ENCODE measurements at regions not wholly inside any gene's neighbourhood (a gene's known extent, or its start where the extent isn't known, plus 50 kb on each side); places are given as distances from the start of the nearest gene placed in this dataset.

DNA sequence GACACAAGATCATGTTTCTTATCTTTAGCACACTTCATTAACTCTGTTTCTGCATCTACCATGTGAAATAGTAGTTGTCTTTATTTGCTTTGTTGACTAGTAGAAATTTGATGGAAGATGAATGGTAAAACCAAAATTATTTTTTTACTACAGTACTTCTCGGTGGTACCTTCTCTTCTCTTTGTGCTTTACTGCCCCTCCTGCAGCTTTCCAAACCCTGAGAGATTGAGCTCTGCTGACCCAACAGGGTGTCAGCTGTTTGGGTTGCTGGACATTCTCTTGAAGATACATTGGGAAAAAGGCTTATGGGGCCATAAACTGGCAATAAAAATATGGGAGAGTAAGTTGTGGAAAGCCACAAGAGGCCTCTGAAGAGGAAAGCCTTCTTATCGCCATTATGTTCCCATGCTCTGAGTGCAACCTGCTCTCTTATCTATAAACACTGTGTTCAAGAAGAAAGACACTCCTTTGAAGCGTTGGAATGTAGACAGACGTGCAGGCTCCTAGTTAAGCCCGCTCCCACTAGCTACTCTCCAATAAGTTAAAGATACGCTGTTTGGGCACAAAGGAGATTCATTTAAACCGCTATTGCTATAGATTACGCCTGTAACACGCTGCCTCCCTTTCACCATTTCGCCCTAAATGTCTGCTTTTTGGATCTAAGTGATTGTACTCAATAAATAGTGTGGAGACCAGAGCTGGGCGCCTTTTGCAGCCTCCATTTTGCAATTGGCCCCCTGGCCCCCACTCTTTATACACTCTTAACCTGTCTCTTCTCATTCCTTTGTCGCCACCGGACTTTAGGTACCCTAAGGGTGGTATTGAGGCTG lies 60.1 kb upstream of the PRSS16 start:
- no peak for FAIRE-seq
- in situ Hi-C loops (cut with HindIII; ENCODE audit: extremely low pct_ligation_motif_present, low pct_unique_long_range_greater_than_20kb): no loop called here

More for the DNA sequence above, 60.1 kb upstream of the PRSS16 start:
- peaks cover 16% of the 10 kb centered on the region for H3K4me1 ChIP-seq (ENCODE audit: insufficient read depth, low read length)
- ChIA-PET POLR2A (interaction anchor here (0.6 kb wide), 1 partner anchor 438 kb away, joined by 3 read pairs; no protein-coding TSS in a partner anchor), CTCF (ENCODE audit: low intra/inter-chr PET ratio, low total read pairs) (interaction anchor here (2.1 kb wide), 1 partner anchor 422 kb away, joined by 9 read pairs; no protein-coding TSS in a partner anchor)
- 9% methylated on average over 13 of the region's 13 CpGs for WGBS (ENCODE audit: low lambda C conversion rate)
- intact Hi-C loops (cut with micrococcal nuclease; ENCODE audit: unreplicated experiment): loop anchor here (1.0 to 5.0 kb wide), 6 partner anchors 42 to 708 kb away; no protein-coding TSS in a partner anchor
- peak overlapping the region; percentile 97 for H3K4me2 ChIP-seq (ENCODE audit: low read depth, low read length)
- no peaks in the 10 kb centered on the region for H3K9me3 ChIP-seq (ENCODE audit: low read length)
- H2AFZ ChIP-seq (ENCODE audit: low read length): no peak overlapping the region
- TF ChIP-seq DZIP1 (CRISPR knock-in tag; IDR thresholded peaks at IDR 0.05): no peak
- TF ChIP-seq PATZ1 (CRISPR knock-in tag; IDR thresholded peaks at IDR 0.05): peak; percentile 36; the same call in 1 of the 2 replicates
- ATAC-seq (peak; percentile 52), DNase-seq (ENCODE audit: low spot score) (no peak)
- no peaks in the 10 kb centered on the region for H3K36me3 ChIP-seq (replicated peaks in 1 of 2; ENCODE audit: control insufficient read depth in 1 of 2, insufficient read depth in 2 of 2, low read length in 2 of 2)
- peak overlapping the region; percentile 53 to 76 (median 75) for H3K4me3 ChIP-seq (replicated peaks in 1 of 3; ENCODE audit: insufficient read depth in 1 of 3, low read depth in 2 of 3, low read length in 3 of 3)
- H3K27me3 ChIP-seq (ENCODE audit: control insufficient read depth in 1 of 2, insufficient read depth in 2 of 2, low read length in 2 of 2): peaks cover 0 to 40% of the 10 kb centered on the region in 2 experiments; a peak in 3 of 5 replicates
- no TSS peak for BruUV-seq (replicated peaks)
- no peak overlapping the region for H3K27ac ChIP-seq (ENCODE audit: extremely low read length, insufficient read depth, low read length)
- no peaks in the 10 kb centered on the region for H4K20me1 ChIP-seq (ENCODE audit: insufficient read depth, low read length)
- no peaks in the 10 kb centered on the region for H3K79me2 ChIP-seq (ENCODE audit: insufficient read depth, low read length)
- peak overlapping the region; percentile 6; the same call in 1 of the 2 replicates for H3K9ac ChIP-seq (ENCODE audit: insufficient read depth, low read depth, low read length)

All from HepG2 (cell line).